ENCODE measurements at regions not wholly inside any gene's neighbourhood (a gene's known extent, or its start where the extent isn't known, plus 50 kb on each side); places are given as distances from the start of the nearest gene placed in this dataset.

DNA sequence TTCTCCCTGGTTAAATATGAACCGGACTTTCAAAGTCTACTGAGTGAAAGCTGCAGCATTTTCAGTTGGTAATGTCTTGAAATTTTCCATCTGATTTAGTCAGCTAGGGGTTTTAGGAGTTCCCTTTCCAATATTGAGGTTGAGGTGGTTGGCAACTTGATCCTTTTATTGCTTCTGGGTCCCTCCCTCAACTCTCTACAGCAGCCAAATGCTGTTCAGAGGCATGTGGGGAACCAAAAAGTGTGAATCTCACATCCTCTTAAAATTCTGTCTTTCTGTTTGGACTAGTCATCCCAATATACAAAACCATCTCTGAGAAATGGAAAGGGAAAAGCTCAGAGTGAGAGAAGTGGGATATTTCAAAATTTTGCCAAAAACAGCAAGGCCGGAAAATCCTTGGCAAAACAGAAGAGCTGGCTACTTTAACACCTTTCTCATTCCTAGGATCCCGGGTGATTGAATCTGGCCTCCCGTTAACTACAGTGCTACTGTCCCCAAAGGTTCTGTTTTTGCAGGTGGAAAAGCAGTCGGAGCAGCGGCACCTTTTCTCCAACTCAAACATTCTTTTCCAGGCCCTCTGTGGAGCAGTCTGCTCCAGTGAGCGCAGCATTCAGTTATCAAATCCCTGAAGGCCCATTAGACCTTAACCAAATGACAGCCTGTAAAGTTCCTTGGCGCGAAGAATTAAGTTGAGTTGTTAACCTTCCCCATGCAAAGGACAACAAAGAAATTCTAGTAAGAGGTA, 345.9 kb upstream of the NUDT12 start:
- no peak overlapping the region for H3K4me3 ChIP-seq (ENCODE audit: low read length)
- peaks cover 2% of the 10 kb centered on the region for H3K4me1 Mint-ChIP-seq
- no peaks in the 10 kb centered on the region for H3K27me3 Mint-ChIP-seq (ENCODE audit: insufficient read depth)
- DNase-seq = peak; percentile 44
- H3K9me3 Mint-ChIP-seq = peaks cover 5% of the 10 kb centered on the region
- peaks cover 4% of the 10 kb centered on the region for H3K36me3 Mint-ChIP-seq (ENCODE audit: low read depth)
- no peak overlapping the region for H3K4me3 Mint-ChIP-seq
- H3K9me3 ChIP-seq (ENCODE audit: control insufficient read depth, low read length) = no peaks in the 10 kb centered on the region
- no peaks in the 10 kb centered on the region for H3K4me1 ChIP-seq (ENCODE audit: control insufficient read depth, insufficient read depth, low read length)
- H3K9ac ChIP-seq (ENCODE audit: extremely low read depth, low read length, poor library complexity, severe bottlenecking) = no peak overlapping the region
- TF ChIP-seq, protein P1, sequence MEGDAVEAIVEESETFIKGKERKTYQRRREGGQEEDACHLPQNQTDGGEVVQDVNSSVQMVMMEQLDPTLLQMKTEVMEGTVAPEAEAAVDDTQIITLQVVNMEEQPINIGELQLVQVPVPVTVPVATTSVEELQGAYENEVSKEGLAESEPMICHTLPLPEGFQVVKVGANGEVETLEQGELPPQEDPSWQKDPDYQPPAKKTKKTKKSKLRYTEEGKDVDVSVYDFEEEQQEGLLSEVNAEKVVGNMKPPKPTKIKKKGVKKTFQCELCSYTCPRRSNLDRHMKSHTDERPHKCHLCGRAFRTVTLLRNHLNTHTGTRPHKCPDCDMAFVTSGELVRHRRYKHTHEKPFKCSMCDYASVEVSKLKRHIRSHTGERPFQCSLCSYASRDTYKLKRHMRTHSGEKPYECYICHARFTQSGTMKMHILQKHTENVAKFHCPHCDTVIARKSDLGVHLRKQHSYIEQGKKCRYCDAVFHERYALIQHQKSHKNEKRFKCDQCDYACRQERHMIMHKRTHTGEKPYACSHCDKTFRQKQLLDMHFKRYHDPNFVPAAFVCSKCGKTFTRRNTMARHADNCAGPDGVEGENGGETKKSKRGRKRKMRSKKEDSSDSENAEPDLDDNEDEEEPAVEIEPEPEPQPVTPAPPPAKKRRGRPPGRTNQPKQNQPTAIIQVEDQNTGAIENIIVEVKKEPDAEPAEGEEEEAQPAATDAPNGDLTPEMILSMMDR (conservative IDR thresholded peaks at IDR 0.05) = no peak
- no peak overlapping the region for H3K27ac Mint-ChIP-seq
- H3K36me3 ChIP-seq (ENCODE audit: control insufficient read depth, insufficient read depth, low read length) = no peaks in the 10 kb centered on the region
- no peak overlapping the region for H3K27ac ChIP-seq (ENCODE audit: low read depth, low read length)
- WGBS, 2 experiments (ENCODE audit: insufficient coverage in 1 of 2, insufficient read length in 1 of 2) = 65 to 82% methylated on average over 7 to 9 of the region's 9 CpGs
- no peaks in the 10 kb centered on the region for H3K27me3 ChIP-seq (ENCODE audit: control insufficient read depth, insufficient read depth, low read length, poor library complexity, severe bottlenecking)

DNA sequence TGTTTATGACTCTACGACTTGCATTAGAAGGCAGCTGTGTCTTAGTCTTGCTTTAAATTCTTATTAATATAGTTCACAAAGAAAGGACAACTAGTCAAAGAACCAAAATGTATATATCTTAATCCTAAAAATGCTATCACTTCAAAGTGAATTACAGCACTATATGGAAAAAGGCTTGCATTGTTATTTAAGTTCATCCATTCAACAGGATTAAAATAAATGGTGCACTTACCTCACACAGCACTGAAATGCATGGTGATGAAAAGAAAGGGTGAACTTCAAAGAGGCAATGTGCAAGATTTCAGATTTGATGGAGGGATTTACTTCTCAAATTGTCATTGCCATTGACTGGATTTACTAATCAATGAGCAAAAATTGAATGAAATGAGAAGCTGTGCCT, 344.4 kb upstream of the NUDT12 start:
- TF ChIP-seq, protein P1 (conservative IDR thresholded peaks at IDR 0.05) = no peak
- Histone ChIP-seq H3K9me3 (ENCODE audit: control insufficient read depth, low read length) (no peaks in the 10 kb centered on the region), H3K4me1 (ENCODE audit: control insufficient read depth, insufficient read depth, low read length) (no peaks in the 10 kb centered on the region), H3K9ac (ENCODE audit: extremely low read depth, low read length, poor library complexity, severe bottlenecking) (no peak overlapping the region), H3K27me3 (ENCODE audit: control insufficient read depth, insufficient read depth, low read length, poor library complexity, severe bottlenecking) (no peaks in the 10 kb centered on the region), H3K36me3 (ENCODE audit: control insufficient read depth, insufficient read depth, low read length) (no peaks in the 10 kb centered on the region), H3K4me3 (ENCODE audit: low read length) (no peak overlapping the region), H3K27ac (ENCODE audit: low read depth, low read length) (no peak overlapping the region)
- DNase-seq = no peak
- Mint-ChIP-seq H3K27me3 (ENCODE audit: insufficient read depth) (no peaks in the 10 kb centered on the region), H3K4me1 (peaks cover 2% of the 10 kb centered on the region), H3K4me3 (no peak overlapping the region), H3K36me3 (ENCODE audit: low read depth) (peaks cover 4% of the 10 kb centered on the region), H3K27ac (no peak overlapping the region), H3K9me3 (peaks cover 5% of the 10 kb centered on the region)
- WGBS, 2 experiments (ENCODE audit: insufficient coverage in 1 of 2, insufficient read length in 1 of 2) = no CpG with 5 or more reads among the region's 1 CpG

DNA sequence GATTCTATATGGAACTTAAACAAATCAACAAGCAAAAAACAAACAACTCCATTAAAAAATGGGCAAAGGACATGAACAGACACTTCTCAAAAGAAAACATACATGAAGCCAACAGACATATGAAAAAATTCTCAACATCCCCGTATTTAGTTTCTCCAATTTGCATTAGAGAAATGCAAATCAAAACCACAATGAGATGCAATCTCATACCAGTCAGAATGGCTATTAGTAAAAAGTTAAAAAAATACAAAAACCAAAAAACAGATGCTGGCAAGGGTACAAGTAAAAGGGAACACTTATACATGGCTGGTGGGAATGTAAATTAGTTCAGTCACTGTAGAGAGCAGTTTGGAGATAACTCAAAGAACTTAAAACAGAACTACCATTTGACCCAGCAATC, 342.1 kb upstream of the NUDT12 start:
- H3K4me1 Mint-ChIP-seq = peaks cover 2% of the 10 kb centered on the region
- no peaks in the 10 kb centered on the region for H3K9me3 ChIP-seq (ENCODE audit: control insufficient read depth, low read length)
- H3K36me3 ChIP-seq (ENCODE audit: control insufficient read depth, insufficient read depth, low read length) = no peaks in the 10 kb centered on the region
- H3K27me3 Mint-ChIP-seq (ENCODE audit: insufficient read depth) = no peaks in the 10 kb centered on the region
- H3K27me3 ChIP-seq (ENCODE audit: control insufficient read depth, insufficient read depth, low read length, poor library complexity, severe bottlenecking) = no peaks in the 10 kb centered on the region
- no peak overlapping the region for H3K9ac ChIP-seq (ENCODE audit: extremely low read depth, low read length, poor library complexity, severe bottlenecking)
- no peaks in the 10 kb centered on the region for H3K4me1 ChIP-seq (ENCODE audit: control insufficient read depth, insufficient read depth, low read length)
- TF ChIP-seq, protein P1 (conservative IDR thresholded peaks at IDR 0.05) = no peak
- H3K4me3 Mint-ChIP-seq = no peak overlapping the region
- H3K9me3 Mint-ChIP-seq = peaks cover 9% of the 10 kb centered on the region
- WGBS, 2 experiments (ENCODE audit: insufficient coverage in 1 of 2, insufficient read length in 1 of 2) = 95 to 100% methylated on average over 1 of the region's 1 CpG
- no peak overlapping the region for H3K27ac Mint-ChIP-seq
- H3K27ac ChIP-seq (ENCODE audit: low read depth, low read length) = no peak overlapping the region
- no peak for DNase-seq
- H3K4me3 ChIP-seq (ENCODE audit: low read length) = no peak overlapping the region
- H3K36me3 Mint-ChIP-seq (ENCODE audit: low read depth) = peaks cover 4% of the 10 kb centered on the region

Data from endodermal cell (in vitro differentiated cells).